Amygdala (tissue), 56 donors: ENCODE measurements at regions not wholly inside any gene's neighbourhood (a gene's known extent, or its start where the extent isn't known, plus 50 kb on each side); places are given as distances from the start of the nearest gene placed in this dataset.

Source experiments
- DNase-seq, 56 donors: peaks; one replicate each; lab custom pipeline; 2025; lab: John Stamatoyannopoulos, UW

- no peak for DNase-seq
Measured at GRCh38 chr1:232891071-232891470, 59.3 kb upstream of the NTPCR start.

- no peak for DNase-seq
Measured at GRCh38 chr1:232891656-232892317, 58.6 kb upstream of the NTPCR start.

- no peak for DNase-seq
Measured at GRCh38 chr1:232893481-232894313, 56.7 kb upstream of the NTPCR start.

- DNase-seq: no peak
Measured at GRCh38 chr1:232894436-232894835, 56.0 kb upstream of the NTPCR start.

GRCh38 chr1:232897949-232898465 is 52.4 kb upstream of the NTPCR start:
- no peak for DNase-seq

- no peak for DNase-seq
Measured at GRCh38 chr1:232899268-232899667, 51.1 kb upstream of the NTPCR start.

GRCh38 chr1:232899839-232900238 is 50.6 kb upstream of the NTPCR start:
- no peak for DNase-seq
